Body of pancreas (tissue), 4 donors: ENCODE measurements at regions not wholly inside any gene's neighbourhood (a gene's known extent, or its start where the extent isn't known, plus 50 kb on each side); places are given as distances from the start of the nearest gene placed in this dataset.

Experiments used
- ATAC-seq: fragments of 150-250 bp; one replicate; pipeline ENCODE4 v1.9.1; 2016
- DNase-seq, 4 donors: peaks; one replicate each; pipeline ENCODE4 v3.0.0-alpha.2; 2019
- H3K27ac ChIP-seq, 4 donors: fragments of 200-600 bp; sonication (generic); 1 replicate in 3 of 4; 2 replicates in 1 of 4; pipeline versions ENCODE4 v1.5.1 to v1.6.1; 2016 to 2019; ENCODE audit warnings: mild to moderate bottlenecking in 1 of 4, mixed read lengths in 1 of 4, moderate library complexity in 1 of 4
- H3K27me3 ChIP-seq, 2 donors: fragments of 200-600 bp; sonication (generic); one replicate each; pipeline ENCODE4 v1.6.0; 2016; ENCODE audit warnings: mild to moderate bottlenecking in 1 of 2
- H3K36me3 ChIP-seq, 2 donors: fragments of 200-600 bp; sonication (generic); replicated peaks in 1 of 2; 2 replicates each; pipeline ENCODE4 v1.5.1; 2016; ENCODE audit warnings: low read depth in 2 of 2; ENCODE audit not compliant: insufficient read depth in 1 of 2
- H3K4me1 ChIP-seq: fragments of 200-600 bp; sonication (generic); one replicate; pipeline ENCODE4 v1.6.0; 2016
- H3K4me3 ChIP-seq, 2 donors: fragments of 200-600 bp; sonication (generic); 1 replicate in 1 of 2; 2 replicates in 1 of 2; pipeline ENCODE4 v1.5.1; 2016 to 2019
- H3K9me3 ChIP-seq, 3 donors: fragments of 200-600 bp; sonication (generic); 1 replicate in 2 of 3; 2 replicates in 1 of 3; pipeline ENCODE4 v1.5.1; 2016
- CTCF ChIP-seq, 7 experiments: fragments of 450-650 bp in 4 of 7; fragments of 200-600 bp in 3 of 7; sonication (generic) in 3 of 7; IDR thresholded peaks; one replicate each; pipeline ENCODE4 v1.5.1; 2016 to 2019; ENCODE audit warnings: antibody characterized with exemption in 7 of 7
- POLR2A ChIP-seq, 3 donors: fragments of 450-650 bp; IDR thresholded peaks; one replicate each; pipeline ENCODE4 v1.6.1; 2016; ENCODE audit warnings: antibody characterized with exemption in 3 of 3, mild to moderate bottlenecking in 2 of 3
- WGBS, 2 donors: methylation state at CpG; one replicate each; pipeline ENCODE4 v1.1.5; 2017; 5-methylcytosine and 5-hydroxymethylcytosine counted together
- intact Hi-C: fragments of 100-400 bp; cut with DNase I; formaldehyde crosslinking; loops from one replicate; pipeline ENCODE4 v1.15.1; 2023

- H3K27ac ChIP-seq = no peak overlapping the region
- intact Hi-C loops = no loop called here
- no peaks in the 10 kb centered on the region for H3K9me3 ChIP-seq
- WGBS, 2 donors = 54 to 59% methylated on average over 2 of the region's 2 CpGs
- no peak for ATAC-seq
- H3K4me3 ChIP-seq = no peak overlapping the region
- no peak for DNase-seq
- no peak for TF ChIP-seq POLR2A (IDR thresholded peaks at IDR 0.05)
- H3K27me3 ChIP-seq = no peaks in the 10 kb centered on the region
- H3K4me1 ChIP-seq = no peaks in the 10 kb centered on the region
- no peaks in the 10 kb centered on the region for H3K36me3 ChIP-seq
These were observed 252.4 kb upstream of the SLC39A10 start for GRCh38 chr2:195404651-195405050.

- no peaks in the 10 kb centered on the region for H3K9me3 ChIP-seq
- no peaks in the 10 kb centered on the region for H3K27me3 ChIP-seq
- H3K4me1 ChIP-seq = no peaks in the 10 kb centered on the region
- no peaks in the 10 kb centered on the region for H3K36me3 ChIP-seq
- DNase-seq (no peak), ATAC-seq (no peak)
- H3K4me3 ChIP-seq = no peak overlapping the region
- intact Hi-C loops = no loop called here
- no peak for TF ChIP-seq POLR2A (IDR thresholded peaks at IDR 0.05)
- TF ChIP-seq CTCF (IDR thresholded peaks at IDR 0.05) = no peak
- H3K27ac ChIP-seq = no peak overlapping the region
- 69 to 73% methylated on average over 2 of the region's 2 CpGs for WGBS, 2 donors
These were observed 260.5 kb upstream of the SLC39A10 start for GRCh38 chr2:195396479-195396878.

GRCh38 chr2:195395362-195395761, 261.7 kb upstream of the SLC39A10 start:
- ATAC-seq (no peak), DNase-seq (no peak)
- intact Hi-C loops = no loop called here
- Histone ChIP-seq H3K4me1 (no peaks in the 10 kb centered on the region), H3K27ac (no peak overlapping the region), H3K4me3 (no peak overlapping the region), H3K36me3 (no peaks in the 10 kb centered on the region), H3K27me3 (no peaks in the 10 kb centered on the region), H3K9me3 (no peaks in the 10 kb centered on the region)
- TF ChIP-seq POLR2A (IDR thresholded peaks at IDR 0.05) = no peak
- TF ChIP-seq CTCF (IDR thresholded peaks at IDR 0.05) = no peak

GRCh38 chr2:195392446-195393336, 264.3 kb upstream of the SLC39A10 start:
- no peak for TF ChIP-seq CTCF (IDR thresholded peaks at IDR 0.05)
- TF ChIP-seq POLR2A (IDR thresholded peaks at IDR 0.05) = no peak
- no peaks in the 10 kb centered on the region for H3K27me3 ChIP-seq
- H3K36me3 ChIP-seq = no peaks in the 10 kb centered on the region
- DNase-seq (no peak), ATAC-seq (no peak)
- H3K4me3 ChIP-seq = no peak overlapping the region
- 58 to 74% methylated on average over 2 of the region's 2 CpGs for WGBS, 2 donors
- intact Hi-C loops = no loop called here
- no peaks in the 10 kb centered on the region for H3K4me1 ChIP-seq
- H3K27ac ChIP-seq = no peak overlapping the region
- no peaks in the 10 kb centered on the region for H3K9me3 ChIP-seq

- intact Hi-C loops = no loop called here
- ATAC-seq = no peak
These were observed 266.2 kb upstream of the SLC39A10 start for GRCh38 chr2:195390686-195391321.

More at GRCh38 chr2:195390686-195391321, 266.2 kb upstream of the SLC39A10 start:
- H3K36me3 ChIP-seq = no peaks in the 10 kb centered on the region
- H3K9me3 ChIP-seq = no peaks in the 10 kb centered on the region
- 40 to 48% methylated on average over 2 of the region's 2 CpGs for WGBS, 2 donors
- H3K4me3 ChIP-seq = no peak overlapping the region
- no peak for TF ChIP-seq CTCF (IDR thresholded peaks at IDR 0.05)
- no peak for TF ChIP-seq POLR2A (IDR thresholded peaks at IDR 0.05)
- DNase-seq = no peak
- no peaks in the 10 kb centered on the region for H3K27me3 ChIP-seq
- no peak overlapping the region for H3K27ac ChIP-seq
- no peaks in the 10 kb centered on the region for H3K4me1 ChIP-seq
